GM12878 (cell line): ENCODE measurements at regions not wholly inside any gene's neighbourhood (a gene's known extent, or its start where the extent isn't known, plus 50 kb on each side); places are given as distances from the start of the nearest gene placed in this dataset.
A peak's percentile ranks its signal among the peaks of the same experiment; 100 is the strongest.

ENCODE experiments used
- ATAC-seq: fragments of 200-7000 bp; cut with Tn5 transposase; 3 replicates; pipeline ENCODE4 v1.9.1; 2020; ENCODE audit warnings: mild to moderate bottlenecking, moderate library complexity
- BruUV-seq: library from RNA; stranded (reverse); fragments of 400-500 nt; replicated peaks from 2 replicates; lab custom pipeline; 2021; lab: Mats Ljungman, UMichigan
- CTCF ChIA-PET: fragments of 300-600 bp; sonication (Branson Sonifier 250); formaldehyde crosslinking; extraction: SDS; loops from one replicate; lab custom pipeline; 2021; ENCODE audit warnings: inconsistent platforms; lab: Yijun Ruan, JAX
- POLR2A ChIA-PET: fragments of 350-600 bp; formaldehyde crosslinking; extraction: SDS; loops from one replicate; lab custom pipeline; 2021; ENCODE audit warnings: inconsistent platforms; lab: Charles Lee
- RAD21 ChIA-PET: fragments of 300-600 bp; sonication (Branson Sonifier 250); formaldehyde crosslinking; loops from one replicate; lab custom pipeline; 2023; ENCODE audit warnings: antibody characterized with exemption; ENCODE audit not compliant: unreplicated experiment; lab: Charles Lee
- SMC1A ChIA-PET: fragments of 300-600 bp; sonication (Branson Sonifier 250); formaldehyde crosslinking; loops from one replicate; lab custom pipeline; 2023; ENCODE audit not compliant: unreplicated experiment, uncharacterized antibody; lab: Charles Lee
- DNase-seq: peaks from one replicate; pipeline ENCODE4 v3.0.0-alpha.2; 2011; ENCODE audit warnings: low read depth, low spot score
- FAIRE-seq: peaks from 3 replicates; lab custom pipeline; 2011; peaks lifted over from hg19 to GRCh38; lab: Jason Lieb, UNC
- H2AFZ ChIP-seq: 2 replicates; pipeline ENCODE4 v1.6.0; 2011; ENCODE audit warnings: low read depth, low read length, control low read depth; ENCODE audit not compliant: control insufficient read depth
- H3K27ac ChIP-seq: 2 replicates; pipeline ENCODE4 v1.5.1; 2011; ENCODE audit warnings: control low read depth; ENCODE audit not compliant: control insufficient read depth, insufficient read depth
- H3K27me3 ChIP-seq, 2 experiments: replicated peaks in 1 of 2; 2 replicates each; pipeline versions ENCODE4 v1.6.0 to v1.6.1; 2011; ENCODE audit warnings: low read length in 1 of 2; ENCODE audit not compliant: control insufficient read depth in 2 of 2, insufficient read depth in 2 of 2
- H3K36me3 ChIP-seq, 2 experiments: 2 replicates each; pipeline ENCODE4 v1.5.1; 2011; ENCODE audit warnings: low read length in 1 of 2; ENCODE audit not compliant: control insufficient read depth in 2 of 2, insufficient read depth in 2 of 2
- H3K4me1 ChIP-seq: 2 replicates; pipeline ENCODE4 v1.6.1; 2011; ENCODE audit warnings: mild to moderate bottlenecking, low read length, moderate library complexity, mixed read lengths; ENCODE audit not compliant: control insufficient read depth, insufficient read depth
- H3K4me2 ChIP-seq: 2 replicates; pipeline ENCODE4 v1.6.0; 2011; ENCODE audit warnings: control low read depth; ENCODE audit not compliant: control insufficient read depth, insufficient read depth
- H3K4me3 ChIP-seq: fragments of 200-600 bp; sonication (generic); 2 replicates; pipeline ENCODE4 v1.5.1; 2016
- H3K79me2 ChIP-seq: 2 replicates; pipeline ENCODE4 v1.6.0; 2011; ENCODE audit warnings: low read length; ENCODE audit not compliant: control insufficient read depth, insufficient read depth
- H3K9ac ChIP-seq: 2 replicates; pipeline ENCODE4 v1.8.0; 2011; ENCODE audit warnings: low read length, control low read depth, mixed read lengths; ENCODE audit not compliant: control insufficient read depth, insufficient read depth
- H3K9me3 ChIP-seq: replicated peaks from 3 replicates; pipeline ENCODE4 v1.5.1; 2011; ENCODE audit warnings: mild to moderate bottlenecking, low read length; ENCODE audit not compliant: control insufficient read depth, insufficient read depth
- H4K20me1 ChIP-seq: 2 replicates; pipeline ENCODE4 v1.6.0; 2011; ENCODE audit not compliant: control insufficient read depth, insufficient read depth
- BACH1 ChIP-seq: fragments of 450-650 bp; IDR thresholded peaks from 2 replicates; pipeline ENCODE4 v1.6.1; 2017; ENCODE audit warnings: mild to moderate bottlenecking, borderline replicate concordance
- BCL3 ChIP-seq: IDR thresholded peaks from 2 replicates; pipeline ENCODE4 v1.6.1; 2011; ENCODE audit warnings: borderline replicate concordance, low read depth, mild to moderate bottlenecking, moderate library complexity, low read length; ENCODE audit not compliant: insufficient read depth, poor library complexity, severe bottlenecking
- CBX5 ChIP-seq: sonication (generic); IDR thresholded peaks from 2 replicates; pipeline ENCODE4 v1.6.1; 2016; ENCODE audit warnings: low read depth, moderate library complexity, mild to moderate bottlenecking, inconsistent platforms
- CREB1 ChIP-seq: IDR thresholded peaks from 2 replicates; pipeline ENCODE4 v1.6.1; 2012; ENCODE audit warnings: low read depth, mild to moderate bottlenecking, inconsistent platforms
- IKZF1 ChIP-seq: fragments of 450-650 bp; conservative IDR thresholded peaks from 2 replicates; pipeline ENCODE4 v1.6.1; 2017; ENCODE audit warnings: antibody characterized with exemption, mild to moderate bottlenecking
- IKZF2 ChIP-seq, 2 experiments: fragments of 450-650 bp; IDR thresholded peaks; 2 replicates each; pipeline ENCODE4 v1.6.1; 2017; ENCODE audit warnings: mild to moderate bottlenecking in 2 of 2, moderate library complexity in 2 of 2
- MTA2 ChIP-seq: fragments of 450-650 bp; IDR thresholded peaks from 2 replicates; pipeline ENCODE4 v1.6.1; 2016; ENCODE audit warnings: low read depth, mild to moderate bottlenecking, moderate library complexity
- RELB ChIP-seq: fragments of 450-650 bp; IDR thresholded peaks from 2 replicates; pipeline ENCODE4 v1.6.1; 2017; ENCODE audit warnings: low read depth, mild to moderate bottlenecking, moderate library complexity
- WGBS: methylation state at CpG from one replicate; pipeline ENCODE4 v1.1.6; 2016; ENCODE audit warnings: low lambda C conversion rate; ENCODE audit not compliant: insufficient replicate concordance, insufficient coverage; ENCODE audit errors: missing lambda C conversion rate; 5-methylcytosine and 5-hydroxymethylcytosine counted together
- in situ Hi-C: fragments of 300-500 bp; cut with MboI; formaldehyde crosslinking; loops from 9 replicates; pipeline ENCODE4 v1.14.3; 2018; ENCODE audit warnings: mixed read lengths
- intact Hi-C: fragments of 100-400 bp; cut with micrococcal nuclease; formaldehyde crosslinking; loops from one replicate; pipeline ENCODE4 v1.14.2; 2022; ENCODE audit not compliant: unreplicated experiment

- no peak for TF ChIP-seq BCL3
Measured at GRCh38 chr18:5030636-5031035, 166.4 kb downstream of the AKAIN1 start (continued).

- Histone ChIP-seq H2AFZ (no peak overlapping the region), H3K4me3 (no peak overlapping the region), H3K79me2 (no peaks in the 10 kb centered on the region), H4K20me1 (no peaks in the 10 kb centered on the region), H3K4me1 (no peaks in the 10 kb centered on the region), H3K27ac (no peak overlapping the region), H3K9ac (no peak overlapping the region), H3K9me3 (no peaks in the 10 kb centered on the region; the same call in 2 of the 3 replicates), H3K27me3 (no peaks in the 10 kb centered on the region), H3K36me3 (no peaks in the 10 kb centered on the region), H3K4me2 (no peak overlapping the region)
- SMC1A ChIA-PET, result interaction anchor here (1.3 to 1.4 kb wide), 3 partner anchors 15 to 389 kb away, joined by 3 to 4 read pairs (median 4); no protein-coding TSS in a partner anchor
- 0 out of 2 replicates have a peak, but pooled peaks have one; percentile 24 for TF ChIP-seq IKZF1
- no peak for TF ChIP-seq CREB1
- TF ChIP-seq BACH1, result no peak
- no peak for TF ChIP-seq CBX5
- peak; percentile 30 to 31; a peak in 2 of 4 replicates for TF ChIP-seq IKZF2 (IDR thresholded peaks at IDR 0.05)
- peak; percentile 45; the same call in 1 of the 2 replicates for TF ChIP-seq MTA2
- peak; percentile 27; the same call in 1 of the 2 replicates for TF ChIP-seq RELB
- RAD21 ChIA-PET, result no interaction called here
- POLR2A ChIA-PET, result no interaction called here
- intact Hi-C loops, result loop anchor here (10.0 kb wide), 2 partner anchors 395 to 575 kb away; partner anchors contain the start of gene DLGAP1
- no peak for FAIRE-seq
- DNase-seq, result no peak
- WGBS, result 57% methylated on average over 5 of the region's 5 CpGs
- CTCF ChIA-PET, result interaction anchor here (0.7 to 1.8 kb wide), 3 partner anchors 8 to 13 kb away, joined by 3 to 4 read pairs (median 3); no protein-coding TSS in a partner anchor
- in situ Hi-C loops, result no loop called here
- peak; percentile 79 for ATAC-seq
- BruUV-seq, result no TSS peak
Measured at GRCh38 chr18:5029592-5029991, 167.5 kb downstream of the AKAIN1 start.
